ENCODE measurements at regions not wholly inside any gene's neighbourhood (a gene's known extent, or its start where the extent isn't known, plus 50 kb on each side); places are given as distances from the start of the nearest gene placed in this dataset.

- no peak overlapping the region for H3K4me3 ChIP-seq (ENCODE audit: low read length)
- Mint-ChIP-seq H3K27me3 (peaks cover 5% of the 10 kb centered on the region), H3K4me1 (ENCODE audit: low read depth) (no peaks in the 10 kb centered on the region), H3K9me3 (no peaks in the 10 kb centered on the region), H3K27ac (no peak overlapping the region), H3K4me3 (no peak overlapping the region), H3K36me3 (ENCODE audit: low read depth) (no peaks in the 10 kb centered on the region)
- intact Hi-C loops (cut with DNase I, micrococcal nuclease) = no loop called here
- H3K27me3 ChIP-seq (ENCODE audit: control insufficient read depth in 1 of 2, insufficient read depth in 2 of 2, low read length in 2 of 2) = no peaks in the 10 kb centered on the region
- POLR2A ChIA-PET = no interaction called here
- no peaks in the 10 kb centered on the region for H3K4me1 ChIP-seq (ENCODE audit: insufficient read depth, low read length)
- TF ChIP-seq, protein P1, sequence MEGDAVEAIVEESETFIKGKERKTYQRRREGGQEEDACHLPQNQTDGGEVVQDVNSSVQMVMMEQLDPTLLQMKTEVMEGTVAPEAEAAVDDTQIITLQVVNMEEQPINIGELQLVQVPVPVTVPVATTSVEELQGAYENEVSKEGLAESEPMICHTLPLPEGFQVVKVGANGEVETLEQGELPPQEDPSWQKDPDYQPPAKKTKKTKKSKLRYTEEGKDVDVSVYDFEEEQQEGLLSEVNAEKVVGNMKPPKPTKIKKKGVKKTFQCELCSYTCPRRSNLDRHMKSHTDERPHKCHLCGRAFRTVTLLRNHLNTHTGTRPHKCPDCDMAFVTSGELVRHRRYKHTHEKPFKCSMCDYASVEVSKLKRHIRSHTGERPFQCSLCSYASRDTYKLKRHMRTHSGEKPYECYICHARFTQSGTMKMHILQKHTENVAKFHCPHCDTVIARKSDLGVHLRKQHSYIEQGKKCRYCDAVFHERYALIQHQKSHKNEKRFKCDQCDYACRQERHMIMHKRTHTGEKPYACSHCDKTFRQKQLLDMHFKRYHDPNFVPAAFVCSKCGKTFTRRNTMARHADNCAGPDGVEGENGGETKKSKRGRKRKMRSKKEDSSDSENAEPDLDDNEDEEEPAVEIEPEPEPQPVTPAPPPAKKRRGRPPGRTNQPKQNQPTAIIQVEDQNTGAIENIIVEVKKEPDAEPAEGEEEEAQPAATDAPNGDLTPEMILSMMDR (IDR thresholded peaks at IDR 0.05) = no peak
- DNase-seq (no peak), ATAC-seq (ENCODE audit: poor library complexity) (no peak)
- H3K9me3 ChIP-seq (ENCODE audit: control insufficient read depth in 1 of 2, insufficient read depth in 1 of 2, low read length in 2 of 2) = no peaks in the 10 kb centered on the region
- CTCF ChIA-PET = no interaction called here
- H3K36me3 ChIP-seq (ENCODE audit: insufficient read depth, low read length) = no peaks in the 10 kb centered on the region
- H3K27ac ChIP-seq (ENCODE audit: low read depth in 1 of 2, low read length in 2 of 2) = no peak overlapping the region
Measured at GRCh38 chr13:76406243-76406642, 480.0 kb downstream of the KCTD12 start.

- Mint-ChIP-seq H3K4me1 (ENCODE audit: low read depth) (peaks cover 7% of the 10 kb centered on the region), H3K36me3 (ENCODE audit: low read depth) (no peaks in the 10 kb centered on the region), H3K4me3 (no peak overlapping the region), H3K27me3 (no peaks in the 10 kb centered on the region), H3K27ac (peak overlapping the region; percentile 1), H3K9me3 (peaks cover 2% of the 10 kb centered on the region)
- H3K4me3 ChIP-seq (ENCODE audit: low read length) = no peak overlapping the region
- CTCF ChIA-PET = no interaction called here
- H3K4me1 ChIP-seq (ENCODE audit: insufficient read depth, low read length) = no peaks in the 10 kb centered on the region
- DNase-seq (no peak), ATAC-seq (ENCODE audit: poor library complexity) (no peak)
- no peaks in the 10 kb centered on the region for H3K9me3 ChIP-seq (ENCODE audit: control insufficient read depth in 1 of 2, insufficient read depth in 1 of 2, low read length in 2 of 2)
- no peak overlapping the region for H3K27ac ChIP-seq (ENCODE audit: low read depth in 1 of 2, low read length in 2 of 2)
- TF ChIP-seq, protein P1 (IDR thresholded peaks at IDR 0.05) = no peak
- H3K36me3 ChIP-seq (ENCODE audit: insufficient read depth, low read length) = no peaks in the 10 kb centered on the region
- no peaks in the 10 kb centered on the region for H3K27me3 ChIP-seq (ENCODE audit: control insufficient read depth in 1 of 2, insufficient read depth in 2 of 2, low read length in 2 of 2)
- intact Hi-C loops (cut with DNase I, micrococcal nuclease) = no loop called here
- POLR2A ChIA-PET = no interaction called here
Measured at GRCh38 chr13:76398425-76398824, 487.8 kb downstream of the KCTD12 start.

- peaks cover 2% of the 10 kb centered on the region for H3K9me3 Mint-ChIP-seq
- Histone ChIP-seq H3K4me3 (ENCODE audit: low read length) (no peak overlapping the region), H3K9me3 (ENCODE audit: control insufficient read depth in 1 of 2, insufficient read depth in 1 of 2, low read length in 2 of 2) (no peaks in the 10 kb centered on the region), H3K27me3 (ENCODE audit: control insufficient read depth in 1 of 2, insufficient read depth in 2 of 2, low read length in 2 of 2) (no peaks in the 10 kb centered on the region), H3K4me1 (ENCODE audit: insufficient read depth, low read length) (no peaks in the 10 kb centered on the region), H3K36me3 (ENCODE audit: insufficient read depth, low read length) (no peaks in the 10 kb centered on the region), H3K27ac (ENCODE audit: low read depth in 1 of 2, low read length in 2 of 2) (no peak overlapping the region)
- no peaks in the 10 kb centered on the region for H3K27me3 Mint-ChIP-seq
- TF ChIP-seq, protein P1 (IDR thresholded peaks at IDR 0.05) = no peak
- H3K4me1 Mint-ChIP-seq (ENCODE audit: low read depth) = peaks cover 7% of the 10 kb centered on the region
- CTCF ChIA-PET = no interaction called here
- H3K4me3 Mint-ChIP-seq = no peak overlapping the region
- ATAC-seq (ENCODE audit: poor library complexity) (peak; percentile 82), DNase-seq (peak in 3 of 14 experiments; percentile 13 to 62 (median 33))
- intact Hi-C loops (cut with DNase I, micrococcal nuclease) = no loop called here
- POLR2A ChIA-PET = interaction anchor here (1.2 kb wide), 1 partner anchor 10 kb away, joined by 4 read pairs; no protein-coding TSS in a partner anchor
- no peaks in the 10 kb centered on the region for H3K36me3 Mint-ChIP-seq (ENCODE audit: low read depth)
- H3K27ac Mint-ChIP-seq = peak overlapping the region; percentile 80
Measured at GRCh38 chr13:76397413-76397812, 488.8 kb downstream of the KCTD12 start.
